HepG2 (cell line): ENCODE measurements at regions not wholly inside any gene's neighbourhood (a gene's known extent, or its start where the extent isn't known, plus 50 kb on each side); places are given as distances from the start of the nearest gene placed in this dataset.

ENCODE experiments used
- ATAC-seq: fragments of 200-7000 bp; cut with Tn5 transposase; 3 replicates; pipeline ENCODE4 v1.9.1; 2020; ENCODE audit warnings: mild to moderate bottlenecking, moderate library complexity
- BruUV-seq: library from RNA; stranded (reverse); fragments of 400-500 nt; replicated peaks from 2 replicates; lab custom pipeline; 2021; lab: Mats Ljungman, UMichigan
- CTCF ChIA-PET: fragments of 300-600 bp; formaldehyde crosslinking; extraction: SDS; loops from one replicate; lab custom pipeline; 2021; ENCODE audit warnings: low total read pairs, inconsistent platforms, low intra/inter-chr PET ratio; lab: Yijun Ruan, JAX
- POLR2A ChIA-PET: fragments of 350-600 bp; sonication (Branson Sonifier 250); formaldehyde crosslinking; loops from one replicate; lab custom pipeline; 2020; ENCODE audit warnings: antibody characterized with exemption, inconsistent platforms; lab: Yijun Ruan, JAX
- DNase-seq: peaks from one replicate; pipeline ENCODE4 v3.0.0-alpha.2; 2015; ENCODE audit warnings: low spot score
- FAIRE-seq: peaks from 3 replicates; lab custom pipeline; 2011; peaks lifted over from hg19 to GRCh38; lab: Jason Lieb, UNC
- H2AFZ ChIP-seq: one replicate; pipeline ENCODE4 v1.6.1; 2011; ENCODE audit warnings: low read length, inconsistent platforms
- H3K27ac ChIP-seq: fragments of 300-600 bp; 3 replicates; pipeline ENCODE4 v1.8.0; 2011; ENCODE audit warnings: mixed run types, mild to moderate bottlenecking, mixed read lengths, low read length, inconsistent platforms; ENCODE audit not compliant: insufficient read depth; ENCODE audit errors: extremely low read length
- H3K27me3 ChIP-seq, 2 experiments: fragments of 200-600 bp in 1 of 2; 2 replicates in 1 of 2; 3 replicates in 1 of 2; pipeline versions ENCODE4 v1.6.0 to v1.8.0; 2011; ENCODE audit warnings: low read length in 2 of 2, mild to moderate bottlenecking in 2 of 2, moderate library complexity in 2 of 2, inconsistent platforms in 1 of 2; ENCODE audit not compliant: insufficient read depth in 2 of 2, control insufficient read depth in 1 of 2
- H3K36me3 ChIP-seq, 2 experiments: fragments of 200-600 bp in 1 of 2; replicated peaks in 1 of 2; 2 replicates in 1 of 2; 3 replicates in 1 of 2; pipeline versions ENCODE4 v1.5.1 to v1.8.0; 2011; ENCODE audit warnings: low read length in 2 of 2, inconsistent platforms in 1 of 2; ENCODE audit not compliant: insufficient read depth in 2 of 2, control insufficient read depth in 1 of 2
- H3K4me1 ChIP-seq: 2 replicates; pipeline ENCODE4 v1.5.1; 2012; ENCODE audit warnings: low read length, inconsistent platforms; ENCODE audit not compliant: insufficient read depth
- H3K4me2 ChIP-seq: 2 replicates; pipeline ENCODE4 v1.6.0; 2011; ENCODE audit warnings: low read depth, low read length, inconsistent platforms
- H3K4me3 ChIP-seq, 3 experiments: fragments of 200-600 bp in 1 of 3; sonication (generic), shearing (Covaris generic) in 1 of 3; replicated peaks in 1 of 3; 2 replicates each; pipeline ENCODE4 v1.5.1; 2011 to 2016; ENCODE audit warnings: low read length in 3 of 3, inconsistent platforms in 2 of 3, low read depth in 2 of 3, mild to moderate bottlenecking in 2 of 3, control low read depth in 1 of 3, mixed read lengths in 1 of 3; ENCODE audit not compliant: insufficient read depth in 1 of 3
- H3K79me2 ChIP-seq: one replicate; pipeline ENCODE4 v1.6.1; 2011; ENCODE audit warnings: low read length, inconsistent platforms; ENCODE audit not compliant: insufficient read depth
- H3K9ac ChIP-seq: 2 replicates; pipeline ENCODE4 v1.6.0; 2011; ENCODE audit warnings: mild to moderate bottlenecking, low read depth, low read length, inconsistent platforms; ENCODE audit not compliant: insufficient read depth
- H3K9me3 ChIP-seq: 2 replicates; pipeline ENCODE4 v1.5.1; 2012; ENCODE audit warnings: mild to moderate bottlenecking, low read length
- H4K20me1 ChIP-seq: 2 replicates; pipeline ENCODE4 v1.6.0; 2011; ENCODE audit warnings: inconsistent platforms, mild to moderate bottlenecking, low read length, moderate library complexity; ENCODE audit not compliant: insufficient read depth
- ZBTB7B ChIP-seq: sonication (generic); formaldehyde crosslinking; IDR thresholded peaks from 2 replicates; pipeline ENCODE4 v1.4.0; 2020; ENCODE audit warnings: missing genetic modification reagents
- ZNF510 ChIP-seq: sonication (generic); formaldehyde crosslinking; IDR thresholded peaks from 2 replicates; pipeline ENCODE4 v1.4.0; 2020; ENCODE audit warnings: low read depth, mild to moderate bottlenecking, missing genetic modification reagents
- ZNF629 ChIP-seq: sonication (generic); formaldehyde crosslinking; conservative IDR thresholded peaks from 2 replicates; pipeline ENCODE4 v1.5.0; 2020; ENCODE audit warnings: missing genetic modification reagents
- ZSCAN25 ChIP-seq: sonication (generic); formaldehyde crosslinking; IDR thresholded peaks from 2 replicates; pipeline ENCODE4 v1.8.0; 2022; ENCODE audit warnings: mild to moderate bottlenecking, missing genetic modification reagents
- ZSCAN29 ChIP-seq: sonication (generic); formaldehyde crosslinking; conservative IDR thresholded peaks from 2 replicates; pipeline ENCODE4 v1.4.0; 2020; ENCODE audit warnings: mild to moderate bottlenecking, missing genetic modification reagents
- WGBS: methylation state at CpG from one replicate; pipeline ENCODE4 v1.1.6; 2017; ENCODE audit warnings: low lambda C conversion rate; 5-methylcytosine and 5-hydroxymethylcytosine counted together
- in situ Hi-C: cut with HindIII; loops from 2 replicates; pipeline ENCODE4 v1.10.0; 2017; ENCODE audit warnings: low pct_unique_long_range_greater_than_20kb; ENCODE audit not compliant: extremely low pct_ligation_motif_present
- intact Hi-C: fragments of 100-400 bp; cut with micrococcal nuclease; formaldehyde crosslinking; loops from one replicate; pipeline ENCODE4 v1.10.0; 2022; ENCODE audit not compliant: unreplicated experiment
- TF ChIP-seq, protein P1 (sequence below): sonication (generic); formaldehyde crosslinking; IDR thresholded peaks from 2 replicates; pipeline ENCODE4 v1.4.0; 2020; ENCODE audit warnings: mild to moderate bottlenecking, missing genetic modification reagents
- TF ChIP-seq, protein P2 (sequence below): sonication (generic); formaldehyde crosslinking; IDR thresholded peaks from 2 replicates; pipeline ENCODE4 v1.4.0; 2020; ENCODE audit warnings: missing genetic modification reagents

DNA sequence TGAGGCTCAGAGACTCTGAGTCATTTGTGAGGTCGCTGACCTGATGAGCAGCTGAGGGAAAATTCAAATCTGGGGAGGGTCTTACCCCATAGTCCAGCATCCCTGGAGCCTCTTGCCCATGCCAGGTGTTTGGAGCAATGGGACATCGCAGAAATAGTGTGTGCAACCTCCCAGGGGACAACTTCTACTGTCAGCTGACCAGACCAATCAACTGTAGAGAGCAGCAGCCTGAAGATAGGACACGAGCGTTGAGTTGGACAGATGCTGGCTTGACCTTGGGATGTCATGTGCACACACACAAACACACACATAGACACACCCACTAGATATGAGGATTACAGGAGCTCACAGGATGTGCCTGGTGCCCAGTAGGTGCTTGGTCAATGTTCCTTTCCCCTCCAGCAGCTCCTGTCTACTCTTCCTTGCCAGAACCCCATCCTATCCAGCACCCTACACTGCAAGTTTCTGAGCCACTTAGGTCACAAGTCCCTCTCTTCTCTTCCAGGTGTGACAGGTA lies 59.1 kb upstream of the MPEG1 start:
- DNase-seq (no peak), FAIRE-seq (no peak), ATAC-seq (no peak)
- 10% methylated on average over 2 of the region's 4 CpGs for WGBS
- no TSS peak for BruUV-seq
- no peak overlapping the region for H3K4me2 ChIP-seq
- H3K4me1 ChIP-seq, result no peaks in the 10 kb centered on the region
- ChIA-PET POLR2A (no interaction called here), CTCF (no interaction called here)
- TF ChIP-seq ZBTB7B (CRISPR knock-in tag) (no peak), ZSCAN25 (CRISPR knock-in tag) (no peak), ZNF510 (CRISPR knock-in tag) (no peak), ZSCAN29 (CRISPR knock-in tag) (no peak)
- TF ChIP-seq, protein P1, sequence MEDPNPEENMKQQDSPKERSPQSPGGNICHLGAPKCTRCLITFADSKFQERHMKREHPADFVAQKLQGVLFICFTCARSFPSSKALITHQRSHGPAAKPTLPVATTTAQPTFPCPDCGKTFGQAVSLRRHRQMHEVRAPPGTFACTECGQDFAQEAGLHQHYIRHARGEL (CRISPR knock-in tag), result no peak
- in situ Hi-C loops, result no loop called here
- H4K20me1 ChIP-seq, result no peaks in the 10 kb centered on the region
- H3K9me3 ChIP-seq, result no peaks in the 10 kb centered on the region
- no peak overlapping the region for H3K4me3 ChIP-seq
- intact Hi-C loops, result no loop called here
- H3K9ac ChIP-seq, result no peak overlapping the region
- H3K36me3 ChIP-seq, result no peaks in the 10 kb centered on the region
- H3K79me2 ChIP-seq, result no peaks in the 10 kb centered on the region
- no peak overlapping the region for H3K27ac ChIP-seq
- H3K27me3 ChIP-seq, result peaks cover 0 to 3% of the 10 kb centered on the region in 2 experiments; a peak in 1 of 5 replicates
- no peak overlapping the region for H2AFZ ChIP-seq

DNA sequence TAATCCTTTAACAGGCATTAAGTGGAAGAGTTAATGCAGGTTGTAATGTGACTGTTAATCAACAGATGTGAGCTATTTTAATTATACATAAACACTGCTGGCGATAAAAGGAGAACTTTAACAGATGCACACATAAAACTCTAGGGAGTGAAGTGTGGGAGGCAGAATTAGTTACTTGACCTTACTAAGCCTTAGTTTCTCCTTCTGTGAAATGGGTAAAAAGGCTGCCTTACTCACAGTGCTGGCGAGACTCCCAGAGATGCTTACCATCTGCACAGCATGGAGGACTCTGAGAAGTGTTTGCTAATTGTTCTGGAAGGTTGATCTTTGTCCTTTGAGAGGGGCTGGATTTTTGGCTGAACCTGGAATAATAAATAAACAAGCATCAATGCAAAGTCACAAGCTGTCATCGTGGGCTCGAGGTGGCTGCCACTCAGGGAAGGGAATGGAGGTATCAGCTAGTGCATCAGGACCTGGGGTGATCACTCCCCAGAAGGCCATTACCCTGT lies 58.6 kb upstream of the MPEG1 start:
- POLR2A ChIA-PET, result no interaction called here
- CTCF ChIA-PET, result no interaction called here
- Histone ChIP-seq H2AFZ (no peak overlapping the region), H3K36me3 (no peaks in the 10 kb centered on the region), H3K4me1 (no peaks in the 10 kb centered on the region), H4K20me1 (no peaks in the 10 kb centered on the region), H3K27ac (no peak overlapping the region), H3K27me3 (peaks cover 0 to 3% of the 10 kb centered on the region in 2 experiments; a peak in 1 of 5 replicates), H3K9ac (no peak overlapping the region), H3K4me3 (no peak overlapping the region)
- 8% methylated on average over 4 of the region's 4 CpGs for WGBS
- DNase-seq (no peak), ATAC-seq (no peak), FAIRE-seq (no peak)
- no TSS peak for BruUV-seq
- in situ Hi-C loops, result no loop called here
- TF ChIP-seq, protein P2, sequence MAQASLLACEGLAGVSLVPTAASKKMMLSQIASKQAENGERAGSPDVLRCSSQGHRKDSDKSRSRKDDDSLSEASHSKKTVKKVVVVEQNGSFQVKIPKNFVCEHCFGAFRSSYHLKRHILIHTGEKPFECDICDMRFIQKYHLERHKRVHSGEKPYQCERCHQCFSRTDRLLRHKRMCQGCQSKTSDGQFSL (CRISPR knock-in tag), result no peak
- TF ChIP-seq ZNF629 (CRISPR knock-in tag), result 0 out of 2 replicates have a peak, but pooled peaks have one; percentile 17
- TF ChIP-seq, all 625 proteins: peak for 1
- H3K79me2 ChIP-seq, result no peaks in the 10 kb centered on the region
- intact Hi-C loops, result no loop called here
- H3K4me2 ChIP-seq, result no peak overlapping the region
- H3K9me3 ChIP-seq, result no peaks in the 10 kb centered on the region
